Naive thymus-derived CD4-positive, alpha-beta T cell (primary cell): ENCODE measurements at regions not wholly inside any gene's neighbourhood (a gene's known extent, or its start where the extent isn't known, plus 50 kb on each side); places are given as distances from the start of the nearest gene placed in this dataset.

Experiments used
- ATAC-seq: fragments of 150-1000 bp; cut with Tn5 transposase; 2 replicates; pipeline ENCODE4 v1.10.0; 2021; ENCODE audit warnings: mild to moderate bottlenecking, moderate library complexity
- CTCF ChIA-PET: fragments of 350-600 bp; sonication (Branson Sonifier 250); formaldehyde crosslinking; loops from one replicate; lab custom pipeline; 2021; ENCODE audit warnings: antibody characterized with exemption; lab: Charles Lee
- POLR2A ChIA-PET: fragments of 350-600 bp; sonication (Branson Sonifier 250); formaldehyde crosslinking; loops from one replicate; lab custom pipeline; 2021; ENCODE audit warnings: antibody characterized with exemption, inconsistent platforms; lab: Charles Lee
- DNase-seq, 9 donors: peaks; one replicate each; pipeline versions ENCODE4 v3.0.0 to v3.0.0-alpha.2; 2020 to 2022; ENCODE audit warnings: mixed read lengths in 1 of 9
- H3K27ac ChIP-seq: one replicate; pipeline ENCODE4 v1.7.0; 2013; ENCODE audit warnings: mild to moderate bottlenecking, low read depth, low read length, moderate library complexity
- H3K27me3 ChIP-seq, 2 donors: one replicate each; pipeline ENCODE4 v1.7.0; 2013; ENCODE audit warnings: low read length in 2 of 2, mild to moderate bottlenecking in 2 of 2, moderate library complexity in 2 of 2; ENCODE audit not compliant: control insufficient read depth in 2 of 2, insufficient read depth in 2 of 2
- H3K36me3 ChIP-seq, 3 experiments: 1 replicate in 2 of 3; 2 replicates in 1 of 3; pipeline ENCODE4 v1.7.0; 2013; ENCODE audit warnings: low read length in 3 of 3, mild to moderate bottlenecking in 3 of 3, moderate library complexity in 1 of 3; ENCODE audit not compliant: insufficient read depth in 3 of 3, control insufficient read depth in 2 of 3
- H3K4me1 ChIP-seq, 2 donors: one replicate each; pipeline ENCODE4 v1.7.0; 2013; ENCODE audit warnings: low read length in 2 of 2, mild to moderate bottlenecking in 2 of 2, moderate library complexity in 1 of 2; ENCODE audit not compliant: control insufficient read depth in 2 of 2, insufficient read depth in 2 of 2
- H3K4me3 ChIP-seq: 2 replicates; pipeline ENCODE4 v1.7.0; 2013; ENCODE audit warnings: mild to moderate bottlenecking, low read length
- H3K9me3 ChIP-seq, 3 experiments: 1 replicate in 2 of 3; 2 replicates in 1 of 3; pipeline ENCODE4 v1.7.0; 2013; ENCODE audit warnings: low read length in 3 of 3; ENCODE audit not compliant: control insufficient read depth in 2 of 3
- H3K27ac Mint-ChIP-seq, 9 donors: one replicate each; pipeline ENCODE4 v1.8.0; 2020 to 2022; ENCODE audit warnings: mixed read lengths in 9 of 9, mild to moderate bottlenecking in 8 of 9, moderate library complexity in 5 of 9, inconsistent platforms in 2 of 9
- H3K27me3 Mint-ChIP-seq, 5 donors: one replicate each; pipeline ENCODE4 v1.8.0; 2021 to 2022; ENCODE audit warnings: mixed read lengths in 5 of 5, mild to moderate bottlenecking in 1 of 5
- H3K36me3 Mint-ChIP-seq, 5 donors: one replicate each; pipeline ENCODE4 v1.8.0; 2020 to 2022; ENCODE audit warnings: mixed read lengths in 5 of 5, mild to moderate bottlenecking in 3 of 5, inconsistent platforms in 1 of 5
- H3K4me1 Mint-ChIP-seq, 7 donors: one replicate each; pipeline ENCODE4 v1.8.0; 2020 to 2022; ENCODE audit warnings: mixed read lengths in 7 of 7, mild to moderate bottlenecking in 3 of 7, inconsistent platforms in 1 of 7
- H3K4me3 Mint-ChIP-seq, 10 donors: one replicate each; pipeline ENCODE4 v1.8.0; 2020 to 2022; ENCODE audit warnings: mild to moderate bottlenecking in 10 of 10, mixed read lengths in 10 of 10, moderate library complexity in 6 of 10, inconsistent platforms in 2 of 10
- H3K9me3 Mint-ChIP-seq, 11 donors: one replicate each; pipeline ENCODE4 v1.8.0; 2020 to 2022; ENCODE audit warnings: mixed read lengths in 11 of 11, mild to moderate bottlenecking in 4 of 11, inconsistent platforms in 1 of 11, moderate library complexity in 1 of 11
- intact Hi-C, 2 donors: fragments of 100-400 bp; cut with micrococcal nuclease; formaldehyde crosslinking; loops; one replicate each; pipeline ENCODE4 v1.15.1; 2023

DNA sequence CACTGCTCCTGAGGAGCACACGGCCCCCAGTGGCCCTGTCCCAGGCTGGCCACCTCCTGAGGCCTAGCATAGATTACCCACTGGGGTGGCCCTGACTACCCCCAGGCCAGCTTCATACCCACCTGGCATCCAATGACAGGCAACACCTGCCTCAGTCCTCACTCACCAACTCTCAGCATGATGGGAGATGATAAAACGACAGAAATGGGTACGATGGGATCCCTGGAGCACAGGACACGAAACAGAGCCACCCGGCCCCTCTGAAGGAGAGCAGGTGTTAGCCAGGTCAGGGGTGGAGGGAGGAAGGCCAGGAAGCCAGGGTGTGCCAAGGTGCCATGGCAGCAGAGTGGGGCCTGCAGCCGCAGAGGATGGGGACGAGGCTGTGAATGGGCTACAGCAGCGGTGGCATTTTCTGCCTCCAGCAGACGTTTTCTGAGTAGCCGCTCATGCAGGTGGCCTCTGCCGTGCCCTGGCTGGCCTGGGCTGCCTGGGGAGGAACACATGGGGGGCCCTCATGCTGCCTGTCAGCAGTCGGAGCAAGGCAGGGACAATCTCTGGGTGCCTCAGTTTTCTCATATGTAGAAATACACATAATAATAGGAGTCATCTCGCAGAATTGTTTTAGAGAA, 50.2 kb upstream of the FGF3 start:
- CTCF ChIA-PET = no interaction called here
- POLR2A ChIA-PET = no interaction called here
- Mint-ChIP-seq H3K4me1 (no peaks in the 10 kb centered on the region), H3K9me3 (peaks cover 0 to 7% (median 0%) of the 10 kb centered on the region in 11 donors), H3K27me3 (peaks cover 4 to 26% (median 15%) of the 10 kb centered on the region in 5 donors), H3K27ac (no peak overlapping the region), H3K36me3 (peaks cover 0 to 3% (median 0%) of the 10 kb centered on the region in 5 donors), H3K4me3 (no peak overlapping the region)
- DNase-seq (no peak), ATAC-seq (no peak)
- Histone ChIP-seq H3K4me1 (no peaks in the 10 kb centered on the region), H3K27ac (no peak overlapping the region), H3K27me3 (no peaks in the 10 kb centered on the region), H3K4me3 (no peak overlapping the region), H3K9me3 (no peaks in the 10 kb centered on the region), H3K36me3 (no peaks in the 10 kb centered on the region)
- intact Hi-C loops = no loop called here

DNA sequence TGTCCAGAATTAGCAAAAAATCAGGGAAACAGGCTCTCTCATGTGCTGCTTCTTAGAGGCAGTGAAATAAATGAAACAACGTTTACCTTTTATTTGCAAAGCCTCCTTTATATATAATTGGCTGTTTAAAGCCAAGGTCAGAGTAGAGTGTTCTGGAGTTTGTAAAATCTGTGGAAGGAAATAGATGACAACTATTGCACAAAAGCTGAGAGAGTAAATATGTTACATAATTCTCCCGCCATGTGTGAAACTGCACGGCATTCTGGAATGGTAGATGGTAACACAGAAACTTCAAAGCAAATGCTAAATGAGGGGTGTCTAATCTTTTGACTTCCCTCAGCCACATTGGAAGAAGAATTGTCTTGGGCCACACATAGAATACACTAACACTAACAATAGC, 51.5 kb upstream of the FGF3 start:
- intact Hi-C loops = no loop called here
- Mint-ChIP-seq H3K27me3 (peaks cover 4 to 20% (median 14%) of the 10 kb centered on the region in 5 donors), H3K4me1 (no peaks in the 10 kb centered on the region), H3K36me3 (peaks cover 0 to 3% (median 0%) of the 10 kb centered on the region in 5 donors), H3K27ac (no peak overlapping the region), H3K9me3 (peaks cover 0 to 7% (median 0%) of the 10 kb centered on the region in 11 donors), H3K4me3 (no peak overlapping the region)
- ATAC-seq = no peak
- Histone ChIP-seq H3K36me3 (no peaks in the 10 kb centered on the region), H3K27ac (no peak overlapping the region), H3K4me3 (no peak overlapping the region), H3K4me1 (no peaks in the 10 kb centered on the region), H3K27me3 (no peaks in the 10 kb centered on the region), H3K9me3 (no peaks in the 10 kb centered on the region)
- CTCF ChIA-PET = no interaction called here
- DNase-seq = no peak
- POLR2A ChIA-PET = no interaction called here

DNA sequence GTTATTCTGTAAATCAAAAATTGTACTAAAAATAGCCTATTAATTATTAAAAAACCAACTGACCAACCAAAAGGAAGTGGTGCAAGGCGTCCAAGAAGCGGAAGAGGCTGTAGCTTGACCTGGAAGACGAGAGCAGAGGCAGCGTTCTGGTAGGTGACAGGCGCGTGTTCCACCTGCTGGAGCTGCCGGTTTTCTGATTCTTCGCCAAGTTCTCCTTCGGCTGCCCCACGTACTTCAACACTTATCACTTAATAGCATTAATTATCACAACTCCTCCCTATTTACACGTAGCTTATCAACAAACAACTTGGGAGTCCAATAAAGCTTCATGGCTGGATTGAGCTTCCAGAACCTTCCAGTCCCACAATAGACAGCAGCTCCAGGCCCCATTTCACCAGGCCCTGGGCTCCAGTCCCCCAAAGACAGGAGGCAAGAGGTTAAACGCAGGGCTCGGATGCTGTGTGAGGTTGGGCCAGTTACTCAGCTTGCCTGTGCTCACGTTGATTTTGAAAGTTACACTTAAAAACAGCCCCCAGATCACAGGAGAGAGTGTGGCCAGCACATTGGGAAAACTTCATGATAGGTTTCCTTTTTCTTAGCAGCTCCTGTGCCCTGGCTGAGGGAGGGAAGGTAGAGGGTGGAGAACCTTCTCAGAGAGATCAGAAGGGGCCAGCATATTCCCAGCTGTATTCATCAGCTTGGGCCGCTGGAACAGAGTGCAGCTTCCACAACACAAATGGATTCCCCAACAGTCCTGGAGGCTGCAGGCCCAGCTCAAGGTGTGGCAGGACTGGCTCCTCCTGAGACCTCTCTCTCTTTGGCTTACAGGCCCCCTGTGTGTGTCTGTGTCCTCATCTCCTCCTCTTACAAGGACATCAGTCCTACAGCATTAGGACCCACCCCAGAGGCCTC, 54.2 kb upstream of the FGF3 start:
- ATAC-seq (no peak), DNase-seq (peak in 1 of 9 donors; percentile 8)
- no peaks in the 10 kb centered on the region for H3K9me3 ChIP-seq
- H3K36me3 ChIP-seq = no peaks in the 10 kb centered on the region
- Mint-ChIP-seq H3K36me3 (peaks cover 0 to 3% (median 0%) of the 10 kb centered on the region in 5 donors), H3K27ac (no peak overlapping the region), H3K4me3 (no peak overlapping the region), H3K27me3 (peaks cover 0 to 21% (median 10%) of the 10 kb centered on the region in 5 donors), H3K9me3 (peaks cover 0 to 7% (median 0%) of the 10 kb centered on the region in 11 donors), H3K4me1 (no peaks in the 10 kb centered on the region)
- no peaks in the 10 kb centered on the region for H3K27me3 ChIP-seq
- H3K27ac ChIP-seq = no peak overlapping the region
- ChIA-PET POLR2A (no interaction called here), CTCF (interaction anchor here (0.8 kb wide), 1 partner anchor 17 kb away, joined by 3 read pairs; no protein-coding TSS in a partner anchor)
- no peak overlapping the region for H3K4me3 ChIP-seq
- H3K4me1 ChIP-seq = no peaks in the 10 kb centered on the region
- intact Hi-C loops = no loop called here

DNA sequence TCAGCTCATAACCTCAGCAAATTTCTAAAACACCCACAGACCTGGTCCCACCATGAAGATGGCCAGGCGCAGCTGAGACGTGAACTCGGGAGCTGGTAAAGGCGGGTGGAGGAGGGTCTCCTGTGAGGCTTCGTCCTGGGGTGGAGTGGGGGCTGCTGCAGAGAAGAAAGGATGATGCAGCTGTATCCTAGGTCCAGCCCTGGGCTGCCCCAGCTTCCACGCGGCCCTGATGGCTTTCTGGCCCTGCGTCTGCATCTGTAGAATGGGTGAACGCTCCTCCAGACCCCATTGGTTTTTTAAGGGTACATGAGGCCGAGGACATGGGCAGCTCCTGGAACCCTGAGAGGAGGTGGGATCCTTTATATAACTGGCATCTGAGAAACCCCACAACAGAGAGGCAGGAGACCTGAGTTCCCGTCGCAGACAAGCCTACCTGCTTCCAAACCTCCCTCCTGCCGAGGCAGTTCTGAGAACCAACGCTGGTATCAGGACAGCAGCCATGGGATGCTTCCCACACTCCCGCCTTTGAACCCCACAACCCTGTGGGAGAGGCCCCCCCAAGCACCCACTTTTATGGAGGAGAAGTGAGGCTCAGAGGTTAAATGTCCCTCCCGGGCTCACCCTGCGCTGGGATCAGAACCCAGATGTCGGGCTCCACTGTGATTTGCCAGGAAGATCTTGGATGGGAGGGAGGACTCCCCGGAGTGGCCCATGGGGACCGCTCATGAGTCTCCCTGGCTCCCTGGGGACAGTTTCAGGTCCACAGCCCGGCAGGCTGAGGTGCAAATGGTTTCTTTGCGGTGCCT, 55.2 kb upstream of the FGF3 start:
- no peak overlapping the region for H3K4me3 Mint-ChIP-seq
- CTCF ChIA-PET = interaction anchor here (0.8 kb wide), 1 partner anchor 16 kb away, joined by 3 read pairs; no protein-coding TSS in a partner anchor
- no peak overlapping the region for H3K27ac Mint-ChIP-seq
- Histone ChIP-seq H3K4me1 (no peaks in the 10 kb centered on the region), H3K4me3 (no peak overlapping the region), H3K36me3 (no peaks in the 10 kb centered on the region), H3K27me3 (no peaks in the 10 kb centered on the region), H3K9me3 (no peaks in the 10 kb centered on the region), H3K27ac (no peak overlapping the region)
- H3K27me3 Mint-ChIP-seq = peaks cover 0 to 11% (median 6%) of the 10 kb centered on the region in 5 donors
- peak in 1 of 9 donors; percentile 16 for DNase-seq
- ATAC-seq = no peak
- H3K9me3 Mint-ChIP-seq = peaks cover 0 to 7% (median 0%) of the 10 kb centered on the region in 11 donors
- intact Hi-C loops = no loop called here
- H3K4me1 Mint-ChIP-seq = no peaks in the 10 kb centered on the region
- POLR2A ChIA-PET = no interaction called here
- peaks cover 0 to 3% (median 0%) of the 10 kb centered on the region in 5 donors for H3K36me3 Mint-ChIP-seq

DNA sequence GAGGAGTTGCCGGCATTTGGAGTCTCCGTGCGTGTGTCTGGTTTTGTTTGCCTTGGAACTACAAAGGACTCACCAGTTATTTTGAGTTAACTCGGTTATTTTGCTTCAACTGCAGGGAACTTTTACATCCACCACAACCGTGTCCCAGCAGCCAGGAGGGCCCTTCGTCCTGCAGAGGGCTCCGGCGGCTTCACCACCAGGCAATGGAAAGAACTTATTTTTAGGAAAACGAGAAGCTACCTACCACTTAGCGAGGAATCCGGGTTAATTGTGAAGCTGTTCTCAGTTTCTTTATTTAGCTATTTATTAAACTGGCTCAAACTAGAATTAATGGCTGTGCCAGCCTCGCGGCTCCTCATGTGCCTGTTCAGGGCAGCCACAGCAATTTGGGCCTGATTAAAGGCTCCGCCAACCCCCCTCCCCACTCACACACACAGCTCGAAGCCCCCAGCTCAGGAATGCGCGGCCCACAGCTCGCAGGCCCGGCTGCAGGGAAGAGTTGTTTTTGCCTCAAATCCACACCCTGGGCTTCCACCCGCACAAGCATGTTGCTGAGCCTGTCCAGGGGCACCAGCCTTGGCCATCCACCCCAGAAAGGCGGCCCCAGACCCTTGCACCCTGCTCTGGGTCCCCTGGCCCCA, 55.9 kb upstream of the FGF3 start:
- Mint-ChIP-seq H3K27me3 (peaks cover 0 to 8% (median 5%) of the 10 kb centered on the region in 5 donors), H3K4me3 (no peak overlapping the region), H3K36me3 (peaks cover 0 to 3% (median 0%) of the 10 kb centered on the region in 5 donors), H3K27ac (no peak overlapping the region), H3K9me3 (peaks cover 0 to 7% (median 0%) of the 10 kb centered on the region in 11 donors), H3K4me1 (no peaks in the 10 kb centered on the region)
- intact Hi-C loops = no loop called here
- H3K9me3 ChIP-seq = no peaks in the 10 kb centered on the region
- no peak for ATAC-seq
- no peak overlapping the region for H3K4me3 ChIP-seq
- no peaks in the 10 kb centered on the region for H3K4me1 ChIP-seq
- ChIA-PET CTCF (no interaction called here), POLR2A (no interaction called here)
- no peaks in the 10 kb centered on the region for H3K27me3 ChIP-seq
- no peak overlapping the region for H3K27ac ChIP-seq
- H3K36me3 ChIP-seq = no peaks in the 10 kb centered on the region
- DNase-seq = peak in 1 of 9 donors; percentile 13

DNA sequence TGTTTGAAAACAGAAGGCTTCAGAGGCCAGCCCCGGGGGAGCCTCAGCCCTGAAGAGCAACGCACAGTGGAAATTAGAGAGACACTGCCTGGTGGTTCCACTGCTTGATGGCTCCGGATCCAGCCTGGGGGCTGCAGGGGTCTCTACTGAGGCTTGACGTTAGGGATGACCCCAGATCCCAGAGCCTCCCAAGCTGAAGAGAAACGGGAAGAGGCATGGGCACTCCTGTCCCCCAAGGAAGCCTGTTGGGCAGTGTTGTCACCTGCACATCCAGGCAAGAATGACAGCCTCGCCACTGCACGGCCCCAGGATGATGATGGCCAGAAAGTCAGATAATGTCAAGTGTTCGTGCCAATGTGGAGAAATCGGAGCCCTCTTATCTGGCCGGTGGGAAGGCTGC, 56.8 kb upstream of the FGF3 start:
- Mint-ChIP-seq H3K27ac (no peak overlapping the region), H3K4me3 (no peak overlapping the region), H3K27me3 (peaks cover 0 to 8% (median 5%) of the 10 kb centered on the region in 5 donors), H3K9me3 (peaks cover 0 to 7% (median 0%) of the 10 kb centered on the region in 11 donors), H3K36me3 (peaks cover 0 to 3% (median 0%) of the 10 kb centered on the region in 5 donors), H3K4me1 (no peaks in the 10 kb centered on the region)
- no peak overlapping the region for H3K27ac ChIP-seq
- no peaks in the 10 kb centered on the region for H3K4me1 ChIP-seq
- no peak for DNase-seq
- H3K27me3 ChIP-seq = no peaks in the 10 kb centered on the region
- intact Hi-C loops = no loop called here
- no peak for ATAC-seq
- no peak overlapping the region for H3K4me3 ChIP-seq
- ChIA-PET CTCF (no interaction called here), POLR2A (no interaction called here)
- no peaks in the 10 kb centered on the region for H3K9me3 ChIP-seq
- no peaks in the 10 kb centered on the region for H3K36me3 ChIP-seq
